Natural killer cell treated with Interleukin-12 subunit alpha and Interleukin-12 subunit beta and Interleukin-15 and Interleukin-18, amount 100 ng/mL, for 72 hours (primary cell): ENCODE measurements at regions not wholly inside any gene's neighbourhood (a gene's known extent, or its start where the extent isn't known, plus 50 kb on each side); places are given as distances from the start of the nearest gene placed in this dataset.

Source experiments
- ATAC-seq, 2 donors: fragments of 150-1000 bp; cut with Tn5 transposase in 1 of 2; sonication (Bioruptor Pico), chemical (Tn5 transposase) in 1 of 2; 2 replicates each; pipeline ENCODE4 v1.10.0; 2021
- DNase-seq: peaks from one replicate; pipeline ENCODE4 v3.0.0; 2022; ENCODE audit warnings: low spot score
- H3K27ac Mint-ChIP-seq, 2 donors: 1 replicate in 1 of 2; 2 replicates in 1 of 2; pipeline ENCODE4 v1.8.0; 2022; ENCODE audit warnings: mixed read lengths in 2 of 2, mild to moderate bottlenecking in 1 of 2, moderate library complexity in 1 of 2
- H3K27me3 Mint-ChIP-seq, 2 donors: 1 replicate in 1 of 2; 2 replicates in 1 of 2; pipeline ENCODE4 v1.8.0; 2022; ENCODE audit warnings: mixed read lengths in 2 of 2
- H3K36me3 Mint-ChIP-seq: one replicate; pipeline ENCODE4 v1.8.0; 2022; ENCODE audit warnings: mixed read lengths
- H3K4me1 Mint-ChIP-seq, 2 donors: 1 replicate in 1 of 2; 2 replicates in 1 of 2; pipeline ENCODE4 v1.8.0; 2022; ENCODE audit warnings: low read depth in 2 of 2, mixed read lengths in 2 of 2, mild to moderate bottlenecking in 1 of 2
- H3K4me3 Mint-ChIP-seq: one replicate; pipeline ENCODE4 v1.8.0; 2022; ENCODE audit warnings: mixed read lengths
- H3K9me3 Mint-ChIP-seq: 2 replicates; pipeline ENCODE4 v1.8.0; 2022; ENCODE audit warnings: mixed read lengths

- H3K36me3 Mint-ChIP-seq, result no peaks in the 10 kb centered on the region
- no peak overlapping the region for H3K4me3 Mint-ChIP-seq
- H3K4me1 Mint-ChIP-seq, result no peaks in the 10 kb centered on the region
- no peak overlapping the region for H3K27ac Mint-ChIP-seq
- peaks cover 0 to 4% of the 10 kb centered on the region in 2 donors for H3K27me3 Mint-ChIP-seq
- ATAC-seq, result no peak
- DNase-seq, result no peak
- H3K9me3 Mint-ChIP-seq, result no peaks in the 10 kb centered on the region
These were observed 82.3 kb upstream of the GCFC2 start for GRCh38 chr2:75792996-75793395.

DNA sequence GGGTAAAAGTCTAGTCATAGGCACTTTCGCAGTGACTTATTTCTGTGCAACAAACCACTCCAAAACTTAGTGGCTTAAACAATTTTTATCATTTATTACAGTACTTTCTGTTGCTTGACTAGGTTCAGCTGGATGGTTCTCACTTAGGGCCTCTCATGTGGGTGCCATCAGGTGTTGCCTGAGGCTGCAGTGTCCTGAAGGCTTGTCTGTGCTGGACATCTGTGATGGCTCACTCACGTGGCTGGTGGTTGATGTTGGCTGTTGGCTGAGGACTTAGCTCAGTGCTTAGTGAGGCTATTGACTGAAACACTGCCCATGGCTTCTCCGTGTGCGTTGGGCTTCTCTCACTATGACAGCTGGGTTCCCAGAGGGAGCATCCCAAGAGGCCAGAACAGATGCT lies 81.4 kb upstream of the GCFC2 start:
- peaks cover 2 to 11% of the 10 kb centered on the region in 2 donors for H3K27me3 Mint-ChIP-seq
- no peaks in the 10 kb centered on the region for H3K36me3 Mint-ChIP-seq
- DNase-seq (no peak), ATAC-seq (no peak)
- no peaks in the 10 kb centered on the region for H3K4me1 Mint-ChIP-seq
- no peak overlapping the region for H3K27ac Mint-ChIP-seq
- no peak overlapping the region for H3K4me3 Mint-ChIP-seq
- H3K9me3 Mint-ChIP-seq, result no peaks in the 10 kb centered on the region

GRCh38 chr2:75790814-75791467 lies 80.2 kb upstream of the GCFC2 start:
- Mint-ChIP-seq H3K4me3 (no peak overlapping the region), H3K27ac (no peak overlapping the region), H3K4me1 (no peaks in the 10 kb centered on the region), H3K36me3 (no peaks in the 10 kb centered on the region), H3K27me3 (peaks cover 2 to 11% of the 10 kb centered on the region in 2 donors), H3K9me3 (no peaks in the 10 kb centered on the region)
- DNase-seq (no peak), ATAC-seq (no peak)

- Mint-ChIP-seq H3K9me3 (no peaks in the 10 kb centered on the region), H3K4me1 (no peaks in the 10 kb centered on the region), H3K36me3 (no peaks in the 10 kb centered on the region), H3K4me3 (no peak overlapping the region), H3K27ac (no peak overlapping the region), H3K27me3 (peaks cover 2 to 11% of the 10 kb centered on the region in 2 donors)
- DNase-seq (no peak), ATAC-seq (no peak)
These were observed 79.6 kb upstream of the GCFC2 start for GRCh38 chr2:75790121-75790813.

DNA sequence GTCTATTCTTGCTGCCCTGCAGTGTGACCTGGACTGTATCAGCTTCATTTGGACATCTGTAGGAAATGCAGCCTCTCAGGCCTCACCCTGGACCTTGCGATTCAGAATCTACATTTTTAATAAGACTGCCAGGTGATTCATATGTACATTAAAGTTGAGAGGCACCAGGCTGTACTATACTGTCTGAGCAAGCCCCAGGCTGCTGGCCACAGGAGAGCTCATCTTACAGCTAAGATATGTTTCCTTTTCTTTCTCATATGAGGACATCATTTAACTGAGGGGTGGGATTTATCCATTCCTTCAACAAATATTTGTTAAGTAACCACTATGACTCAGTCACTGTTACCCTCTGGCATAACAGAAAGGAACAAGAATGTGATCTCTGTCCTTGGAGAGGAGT lies 78.2 kb upstream of the GCFC2 start:
- H3K27ac Mint-ChIP-seq, result no peak overlapping the region
- H3K36me3 Mint-ChIP-seq, result no peaks in the 10 kb centered on the region
- no peak for DNase-seq
- H3K27me3 Mint-ChIP-seq, result peaks cover 2 to 15% of the 10 kb centered on the region in 2 donors
- H3K9me3 Mint-ChIP-seq, result no peaks in the 10 kb centered on the region
- ATAC-seq, result no peak
- H3K4me1 Mint-ChIP-seq, result no peaks in the 10 kb centered on the region
- H3K4me3 Mint-ChIP-seq, result no peak overlapping the region

DNA sequence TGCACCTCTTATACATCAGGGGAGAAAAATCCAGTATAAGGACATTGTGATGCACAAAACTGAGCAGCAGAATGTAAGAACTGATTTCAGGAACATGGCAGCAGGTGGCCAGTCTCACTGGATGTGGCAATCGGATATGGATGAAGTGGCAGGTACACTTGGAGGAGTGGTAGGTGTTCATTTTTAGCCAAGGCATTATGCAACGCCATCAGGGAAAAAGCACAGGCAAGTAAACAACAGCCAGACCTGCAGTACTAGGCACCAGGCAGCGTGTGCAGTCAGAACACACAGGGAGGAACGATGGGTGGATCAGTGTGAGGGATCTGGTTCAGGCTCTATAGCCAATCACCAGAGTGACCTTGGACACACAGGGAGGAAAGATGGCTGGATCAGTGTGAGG lies 77.4 kb upstream of the GCFC2 start:
- Mint-ChIP-seq H3K4me1 (no peaks in the 10 kb centered on the region), H3K27ac (no peak overlapping the region), H3K4me3 (no peak overlapping the region), H3K36me3 (no peaks in the 10 kb centered on the region), H3K27me3 (peaks cover 2 to 19% of the 10 kb centered on the region in 2 donors), H3K9me3 (no peaks in the 10 kb centered on the region)
- no peak for DNase-seq
- peak in 1 of 2 donors; percentile 28 for ATAC-seq

- Mint-ChIP-seq H3K27me3 (peaks cover 2 to 19% of the 10 kb centered on the region in 2 donors), H3K9me3 (no peaks in the 10 kb centered on the region), H3K36me3 (no peaks in the 10 kb centered on the region), H3K4me3 (no peak overlapping the region), H3K4me1 (no peaks in the 10 kb centered on the region), H3K27ac (no peak overlapping the region)
- ATAC-seq (no peak), DNase-seq (no peak)
These were observed 76.9 kb upstream of the GCFC2 start for GRCh38 chr2:75787532-75788132.

GRCh38 chr2:75775311-75775823 lies 64.7 kb upstream of the GCFC2 start:
- Mint-ChIP-seq H3K36me3 (no peaks in the 10 kb centered on the region), H3K4me1 (no peaks in the 10 kb centered on the region), H3K4me3 (no peak overlapping the region), H3K9me3 (peaks cover 6% of the 10 kb centered on the region), H3K27ac (no peak overlapping the region), H3K27me3 (peaks cover 19 to 32% of the 10 kb centered on the region in 2 donors)
- DNase-seq, result no peak
- no peak for ATAC-seq

DNA sequence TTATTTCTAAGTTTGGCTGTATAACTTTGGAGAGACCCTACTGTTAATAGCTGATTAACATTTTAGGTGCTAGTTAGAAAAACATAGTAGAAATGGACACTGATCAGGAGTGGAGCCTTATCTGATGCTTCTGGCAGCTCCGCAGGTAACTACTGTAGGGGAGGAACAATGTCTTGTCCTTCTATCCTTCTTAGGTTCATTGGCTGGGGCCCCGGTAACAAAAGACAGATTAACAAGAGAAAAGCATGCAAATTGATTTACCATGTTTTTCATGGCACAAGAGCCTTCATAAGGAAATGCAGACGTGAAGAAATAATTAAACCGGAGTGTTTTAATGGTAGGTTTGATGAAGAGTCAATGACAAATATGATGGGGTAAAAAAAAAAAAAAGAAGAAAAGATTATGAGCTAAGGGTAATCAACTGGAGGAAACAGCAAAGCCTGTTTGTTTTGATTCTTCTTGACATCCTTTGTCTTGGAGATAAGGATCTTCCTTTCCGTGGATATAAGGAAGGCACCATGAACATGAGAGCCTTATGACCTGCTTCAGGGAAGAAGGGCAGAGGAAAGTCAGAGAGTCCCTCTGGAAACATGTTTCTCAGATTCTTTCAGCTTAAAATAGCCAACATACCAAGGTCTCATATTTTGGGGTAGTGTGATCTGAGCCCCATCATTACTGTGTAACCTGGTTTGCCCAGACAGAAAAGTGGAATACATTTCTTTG lies 62.4 kb upstream of the GCFC2 start:
- Mint-ChIP-seq H3K9me3 (peaks cover 6% of the 10 kb centered on the region), H3K36me3 (no peaks in the 10 kb centered on the region), H3K4me1 (no peaks in the 10 kb centered on the region), H3K4me3 (no peak overlapping the region), H3K27me3 (peaks cover 21 to 38% of the 10 kb centered on the region in 2 donors), H3K27ac (no peak overlapping the region)
- ATAC-seq (no peak), DNase-seq (no peak)

DNA sequence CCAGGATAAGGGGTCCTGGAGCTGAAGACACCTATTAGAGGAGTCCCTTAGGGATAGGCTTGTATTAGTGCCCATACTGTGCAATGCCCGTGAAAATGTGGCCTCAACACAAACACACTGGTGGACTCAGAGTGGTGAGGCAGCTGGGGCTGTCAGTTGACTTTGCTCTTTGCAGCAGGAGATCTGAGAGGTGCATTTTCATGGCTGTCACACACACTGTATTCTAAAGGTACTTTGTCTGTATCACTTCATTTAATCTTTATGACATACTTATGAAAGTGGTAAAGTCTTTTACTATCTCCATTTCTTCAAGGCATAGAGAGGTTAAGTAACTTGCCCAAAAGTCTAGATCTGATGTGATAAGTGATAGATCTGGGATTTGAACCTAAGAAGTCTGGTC lies 55.1 kb upstream of the GCFC2 start:
- Mint-ChIP-seq H3K4me1 (no peaks in the 10 kb centered on the region), H3K9me3 (no peaks in the 10 kb centered on the region), H3K27ac (no peak overlapping the region), H3K36me3 (no peaks in the 10 kb centered on the region), H3K27me3 (peaks cover 13 to 26% of the 10 kb centered on the region in 2 donors), H3K4me3 (no peak overlapping the region)
- DNase-seq (no peak), ATAC-seq (no peak)

GRCh38 chr2:75764611-75765010 lies 53.9 kb upstream of the GCFC2 start:
- ATAC-seq (no peak), DNase-seq (no peak)
- H3K9me3 Mint-ChIP-seq, result no peaks in the 10 kb centered on the region
- no peaks in the 10 kb centered on the region for H3K4me1 Mint-ChIP-seq
- no peak overlapping the region for H3K4me3 Mint-ChIP-seq
- H3K27ac Mint-ChIP-seq, result no peak overlapping the region
- peaks cover 10 to 26% of the 10 kb centered on the region in 2 donors for H3K27me3 Mint-ChIP-seq
- no peaks in the 10 kb centered on the region for H3K36me3 Mint-ChIP-seq
